Transverse colon (tissue), 4 donors: ENCODE measurements at regions not wholly inside any gene's neighbourhood (a gene's known extent, or its start where the extent isn't known, plus 50 kb on each side); places are given as distances from the start of the nearest gene placed in this dataset.

Experiments
- DNase-seq: peaks from one replicate; pipeline ENCODE4 v3.0.0-alpha.2; 2019
- H3K27ac ChIP-seq, 4 donors: fragments of 200-600 bp; sonication (generic); 2 replicates each; pipeline ENCODE4 v1.5.1; 2016 to 2018; ENCODE audit warnings: inconsistent platforms in 4 of 4
- H3K27me3 ChIP-seq: fragments of 200-600 bp; sonication (generic); 2 replicates; pipeline ENCODE4 v1.5.1; 2017; ENCODE audit warnings: inconsistent platforms
- H3K36me3 ChIP-seq, 4 donors: fragments of 200-600 bp; sonication (generic); 2 replicates each; pipeline ENCODE4 v1.5.1; 2017 to 2019; ENCODE audit warnings: inconsistent platforms in 4 of 4
- H3K4me1 ChIP-seq, 4 donors: fragments of 200-600 bp; sonication (generic); 2 replicates each; pipeline ENCODE4 v1.5.1; 2017 to 2020; ENCODE audit warnings: inconsistent platforms in 4 of 4
- H3K4me3 ChIP-seq, 4 donors: fragments of 200-600 bp; sonication (generic); 1 replicate in 1 of 4; 2 replicates in 3 of 4; pipeline versions ENCODE4 v1.5.1 to v1.6.1; 2017 to 2019; ENCODE audit warnings: inconsistent platforms in 4 of 4
- H3K9me3 ChIP-seq, 2 donors: fragments of 200-600 bp; sonication (generic); 2 replicates each; pipeline ENCODE4 v1.5.1; 2017 to 2019; ENCODE audit warnings: inconsistent platforms in 2 of 2
- EP300 ChIP-seq: sonication (generic); formaldehyde crosslinking; IDR thresholded peaks from one replicate; pipeline ENCODE4 v1.6.1; 2017; ENCODE audit warnings: antibody characterized with exemption, low read depth
- POLR2A ChIP-seq: fragments of 450-650 bp; IDR thresholded peaks from one replicate; pipeline ENCODE4 v1.6.1; 2016; ENCODE audit warnings: antibody characterized with exemption, mild to moderate bottlenecking, moderate library complexity
- POLR2AphosphoS5 ChIP-seq, 3 donors: sonication (generic); formaldehyde crosslinking; IDR thresholded peaks; one replicate each; pipeline ENCODE4 v1.6.1; 2016; ENCODE audit warnings: antibody characterized with exemption in 3 of 3
- WGBS, 2 donors: methylation state at CpG; one replicate each; pipeline ENCODE4 v1.1.5; 2018; ENCODE audit warnings: low coverage in 1 of 2; 5-methylcytosine and 5-hydroxymethylcytosine counted together
- in situ Hi-C, 4 donors: fragments of 200-750 bp; cut with MboI; loops; one replicate each; pipeline versions ENCODE4 v1.15.0 to v1.15.1; 2017; ENCODE audit warnings: low sequenced_read_pairs in 3 of 4, low pct_ligation_motif_present in 1 of 4, low pct_unique_long_range_greater_than_20kb in 1 of 4
- intact Hi-C: fragments of 100-400 bp; cut with DNase I; formaldehyde crosslinking; loops from one replicate; pipeline ENCODE4 v1.15.1; 2023; ENCODE audit warnings: low total_unique reads
- TF ChIP-seq, protein P1 (sequence below), 5 experiments: fragments of 200-600 bp in 3 of 5; fragments of 450-650 bp in 2 of 5; sonication (generic) in 3 of 5; IDR thresholded peaks; 1 replicate in 2 of 5; 2 replicates in 3 of 5; pipeline ENCODE4 v1.5.1; 2016 to 2017; ENCODE audit warnings: antibody characterized with exemption in 5 of 5, inconsistent platforms in 3 of 5, mild to moderate bottlenecking in 2 of 5, moderate library complexity in 1 of 5

DNA sequence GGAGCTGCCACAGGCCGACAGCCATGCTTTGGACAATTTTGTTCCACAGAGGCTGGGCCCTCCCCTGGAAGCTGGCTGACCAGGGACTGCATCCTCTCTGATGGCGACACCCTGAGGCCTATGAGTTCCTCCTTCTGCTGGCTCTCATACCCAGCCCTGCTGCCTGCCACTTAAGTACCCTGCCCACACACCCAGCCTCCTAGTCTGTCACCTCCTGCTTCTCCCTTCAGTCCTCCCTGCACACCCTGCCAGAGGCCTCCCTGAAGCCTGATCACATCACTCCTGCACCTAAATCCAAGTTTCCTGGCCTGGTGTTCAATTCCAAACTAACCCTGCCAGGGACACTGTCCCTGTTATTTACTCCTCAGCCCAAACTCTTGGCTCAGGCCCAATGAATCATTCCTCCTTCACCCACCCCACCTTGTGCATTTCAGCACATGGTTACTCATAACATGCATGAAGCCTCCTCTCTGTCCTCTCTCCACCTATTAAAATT lies 136.7 kb upstream of the NECTIN1 start:
- H3K36me3 ChIP-seq = no peaks in the 10 kb centered on the region
- H3K27ac ChIP-seq = no peak overlapping the region
- H3K4me3 ChIP-seq = no peak overlapping the region
- WGBS, 2 donors = 66% methylated on average over 2 of the region's 2 CpGs; no CpG with 5 or more reads in 1 of the 2 donors
- H3K4me1 ChIP-seq = peaks cover 0 to 25% (median 19%) of the 10 kb centered on the region in 4 donors
- no peaks in the 10 kb centered on the region for H3K9me3 ChIP-seq
- peaks cover 2% of the 10 kb centered on the region for H3K27me3 ChIP-seq
- intact Hi-C loops (no loop called here), in situ Hi-C loops (no loop called here)
- TF ChIP-seq EP300 = no peak
- no peak for DNase-seq

DNA sequence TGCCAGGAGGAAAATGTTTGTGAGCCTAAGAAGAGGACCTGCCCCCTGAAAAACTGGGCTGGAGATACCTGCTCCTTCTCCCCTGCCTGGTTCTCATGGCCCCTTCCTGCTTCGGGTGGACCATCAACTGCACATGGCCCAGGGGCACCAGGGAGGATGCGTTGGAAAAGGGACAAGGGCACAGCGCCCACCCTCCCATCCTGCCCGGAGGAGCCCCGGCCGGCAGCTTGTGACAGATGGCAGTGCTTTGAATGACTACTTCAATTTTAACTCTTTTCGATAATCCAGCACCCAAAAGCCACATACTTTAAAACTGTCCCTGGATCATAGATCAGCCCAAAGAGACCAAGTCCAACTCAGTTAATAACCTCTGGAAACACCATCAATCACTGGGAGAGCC lies 135.8 kb upstream of the NECTIN1 start:
- H3K36me3 ChIP-seq = no peaks in the 10 kb centered on the region
- intact Hi-C loops = no loop called here
- H3K4me1 ChIP-seq = peaks cover 0 to 25% (median 19%) of the 10 kb centered on the region in 4 donors
- no peak for TF ChIP-seq EP300
- TF ChIP-seq POLR2A = no peak
- TF ChIP-seq, protein P1, sequence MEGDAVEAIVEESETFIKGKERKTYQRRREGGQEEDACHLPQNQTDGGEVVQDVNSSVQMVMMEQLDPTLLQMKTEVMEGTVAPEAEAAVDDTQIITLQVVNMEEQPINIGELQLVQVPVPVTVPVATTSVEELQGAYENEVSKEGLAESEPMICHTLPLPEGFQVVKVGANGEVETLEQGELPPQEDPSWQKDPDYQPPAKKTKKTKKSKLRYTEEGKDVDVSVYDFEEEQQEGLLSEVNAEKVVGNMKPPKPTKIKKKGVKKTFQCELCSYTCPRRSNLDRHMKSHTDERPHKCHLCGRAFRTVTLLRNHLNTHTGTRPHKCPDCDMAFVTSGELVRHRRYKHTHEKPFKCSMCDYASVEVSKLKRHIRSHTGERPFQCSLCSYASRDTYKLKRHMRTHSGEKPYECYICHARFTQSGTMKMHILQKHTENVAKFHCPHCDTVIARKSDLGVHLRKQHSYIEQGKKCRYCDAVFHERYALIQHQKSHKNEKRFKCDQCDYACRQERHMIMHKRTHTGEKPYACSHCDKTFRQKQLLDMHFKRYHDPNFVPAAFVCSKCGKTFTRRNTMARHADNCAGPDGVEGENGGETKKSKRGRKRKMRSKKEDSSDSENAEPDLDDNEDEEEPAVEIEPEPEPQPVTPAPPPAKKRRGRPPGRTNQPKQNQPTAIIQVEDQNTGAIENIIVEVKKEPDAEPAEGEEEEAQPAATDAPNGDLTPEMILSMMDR (IDR thresholded peaks at IDR 0.05) = no peak
- no peak for TF ChIP-seq POLR2AphosphoS5 (IDR thresholded peaks at IDR 0.05)
- no peaks in the 10 kb centered on the region for H3K9me3 ChIP-seq
- no peak for DNase-seq
- WGBS, 2 donors = 81% methylated on average over 7 of the region's 7 CpGs; no CpG with 5 or more reads in 1 of the 2 donors
- H3K27ac ChIP-seq = peak overlapping the region; percentile 26 to 75 (median 52)
- in situ Hi-C loops = no loop called here
- no peak overlapping the region for H3K4me3 ChIP-seq
- H3K27me3 ChIP-seq = peaks cover 6% of the 10 kb centered on the region

DNA sequence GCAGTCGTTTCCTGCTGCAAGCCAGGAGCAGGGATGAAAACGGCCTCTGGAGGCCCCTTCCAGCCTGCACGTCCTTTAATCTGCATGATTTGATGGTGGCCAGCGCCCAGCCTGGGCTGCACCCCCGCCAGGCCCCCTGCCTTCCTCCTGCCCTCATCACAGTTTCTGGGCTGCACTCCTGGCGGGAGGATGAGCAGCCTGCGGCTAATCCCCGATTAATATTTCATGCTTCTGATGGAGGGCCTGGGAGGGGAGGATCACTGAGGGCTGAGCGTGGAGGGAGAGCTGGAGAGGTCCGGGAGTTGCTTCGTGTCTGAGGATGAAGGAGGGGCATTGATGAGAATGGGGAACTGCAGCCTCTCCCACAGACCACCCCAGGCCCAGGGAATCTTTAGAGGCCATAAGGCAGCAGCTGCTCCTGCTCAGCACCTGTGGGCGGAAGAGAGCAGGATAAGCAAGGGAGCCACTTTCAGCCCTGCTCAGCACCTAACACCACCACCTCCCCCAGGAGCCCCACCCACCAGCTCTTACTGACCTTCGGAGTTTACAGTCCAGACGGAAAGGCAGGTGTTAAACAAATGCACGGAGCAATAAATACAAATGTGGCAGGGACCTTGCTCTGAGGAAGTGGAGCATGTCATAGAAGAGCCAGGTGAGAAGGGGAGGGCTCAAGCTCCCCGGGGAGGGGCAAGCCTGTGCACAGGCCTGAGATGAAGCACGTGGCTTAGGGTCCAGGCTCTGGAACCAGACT lies 135.0 kb upstream of the NECTIN1 start:
- peak; percentile 85 for DNase-seq
- WGBS, 2 donors = 35 to 40% methylated on average over 3 to 17 of the region's 17 CpGs
- TF ChIP-seq, protein P1 (IDR thresholded peaks at IDR 0.05) = peak in 2 of 5 experiments; percentile 26 to 49
- TF ChIP-seq POLR2AphosphoS5 (IDR thresholded peaks at IDR 0.05) = peak; percentile 40 to 54 (median 47)
- no peak for TF ChIP-seq EP300
- in situ Hi-C loops (no loop called here), intact Hi-C loops (no loop called here)
- Histone ChIP-seq H3K4me3 (no peak overlapping the region), H3K9me3 (no peaks in the 10 kb centered on the region), H3K27me3 (peaks cover 6% of the 10 kb centered on the region), H3K27ac (peak overlapping the region; percentile 51 to 75 (median 54)), H3K36me3 (no peaks in the 10 kb centered on the region), H3K4me1 (peaks cover 0 to 25% (median 19%) of the 10 kb centered on the region in 4 donors)

DNA sequence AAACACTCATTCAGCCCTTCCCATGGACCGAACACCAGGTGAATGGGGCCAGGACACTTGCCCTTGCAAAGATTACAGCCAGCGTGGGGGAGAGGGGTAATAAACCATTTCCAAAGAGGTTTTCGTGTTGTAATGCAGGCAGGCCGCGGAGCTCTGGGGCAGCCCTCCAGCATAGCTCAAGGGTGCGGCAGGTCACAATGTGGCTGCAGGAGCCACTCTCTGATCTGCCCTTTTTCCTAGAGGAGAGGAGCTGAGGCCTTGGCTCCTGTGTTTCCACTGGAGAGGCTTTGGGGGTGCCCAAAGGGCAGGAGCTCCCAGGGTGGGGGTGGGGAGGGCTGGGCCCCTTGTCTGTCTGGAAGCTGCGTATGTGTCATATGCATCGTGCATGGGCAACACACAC lies 134.2 kb upstream of the NECTIN1 start:
- H3K27me3 ChIP-seq = peaks cover 6% of the 10 kb centered on the region
- in situ Hi-C loops (no loop called here), intact Hi-C loops (no loop called here)
- H3K4me1 ChIP-seq = peaks cover 0 to 25% (median 19%) of the 10 kb centered on the region in 4 donors
- 88 to 96% methylated on average over 4 to 8 of the region's 8 CpGs for WGBS, 2 donors
- TF ChIP-seq POLR2AphosphoS5 (IDR thresholded peaks at IDR 0.05) (no peak), EP300 (no peak), POLR2A (no peak)
- TF ChIP-seq, protein P1 (IDR thresholded peaks at IDR 0.05) = no peak
- no peaks in the 10 kb centered on the region for H3K36me3 ChIP-seq
- DNase-seq = no peak
- H3K4me3 ChIP-seq = no peak overlapping the region
- no peaks in the 10 kb centered on the region for H3K9me3 ChIP-seq
- H3K27ac ChIP-seq = peak overlapping the region in 1 of 4 donors; percentile 75
